HG02981 (cell line): ENCODE measurements at regions not wholly inside any gene's neighbourhood (a gene's known extent, or its start where the extent isn't known, plus 50 kb on each side); places are given as distances from the start of the nearest gene placed in this dataset.
"Not testable (repeated sequence)": the region's sequence is repeated elsewhere in the genome, so short reads cannot be mapped to it uniquely, and the experiment has no call there.

Source experiments
- ATAC-seq: cut with Tn5 transposase; IDR thresholded peaks from one replicate; pipeline ENCODE4 v1.9.1; 2021; ENCODE audit warnings: mild to moderate bottlenecking, moderate library complexity; ENCODE audit not compliant: unreplicated experiment

DNA sequence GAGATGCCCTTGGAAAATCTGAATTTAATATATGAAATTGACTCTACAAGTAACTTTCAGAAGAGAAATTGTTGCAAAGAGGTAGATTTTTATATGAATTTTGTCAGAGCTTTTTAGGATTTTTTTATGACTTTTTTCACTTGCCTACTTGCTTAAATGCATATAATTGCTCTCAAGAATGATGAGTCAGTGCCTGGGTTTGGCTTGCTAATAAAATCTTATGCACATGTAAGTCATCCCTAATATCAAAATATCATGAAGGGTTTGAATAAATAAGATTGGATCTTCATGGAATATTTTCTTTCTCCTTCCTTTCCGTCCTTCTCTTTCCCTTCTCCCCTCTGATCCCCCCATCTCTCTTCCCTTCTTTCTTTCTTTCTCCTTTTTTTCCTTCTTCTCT is 354.1 kb downstream of the TXNL1 start:
- ATAC-seq: no peak

DNA sequence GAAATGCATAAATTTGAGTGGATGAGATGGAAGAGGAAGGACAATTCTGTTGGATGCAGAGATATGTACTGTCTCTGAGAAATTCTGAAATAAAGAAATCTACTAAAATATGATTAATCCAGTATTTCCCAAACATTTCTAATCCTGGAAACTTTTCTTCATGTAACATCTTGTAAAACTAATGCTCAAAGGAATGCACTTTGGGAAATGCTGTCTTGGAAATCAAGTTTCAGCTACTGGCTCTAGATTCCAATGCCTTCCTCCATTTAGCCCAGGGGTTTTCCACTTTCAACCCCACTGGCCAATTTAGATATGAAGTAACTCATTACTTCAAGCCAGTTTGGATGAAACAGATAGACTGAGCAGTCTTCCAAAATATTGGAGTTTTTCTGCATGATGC is 355.1 kb downstream of the TXNL1 start:
- no peak for ATAC-seq

DNA sequence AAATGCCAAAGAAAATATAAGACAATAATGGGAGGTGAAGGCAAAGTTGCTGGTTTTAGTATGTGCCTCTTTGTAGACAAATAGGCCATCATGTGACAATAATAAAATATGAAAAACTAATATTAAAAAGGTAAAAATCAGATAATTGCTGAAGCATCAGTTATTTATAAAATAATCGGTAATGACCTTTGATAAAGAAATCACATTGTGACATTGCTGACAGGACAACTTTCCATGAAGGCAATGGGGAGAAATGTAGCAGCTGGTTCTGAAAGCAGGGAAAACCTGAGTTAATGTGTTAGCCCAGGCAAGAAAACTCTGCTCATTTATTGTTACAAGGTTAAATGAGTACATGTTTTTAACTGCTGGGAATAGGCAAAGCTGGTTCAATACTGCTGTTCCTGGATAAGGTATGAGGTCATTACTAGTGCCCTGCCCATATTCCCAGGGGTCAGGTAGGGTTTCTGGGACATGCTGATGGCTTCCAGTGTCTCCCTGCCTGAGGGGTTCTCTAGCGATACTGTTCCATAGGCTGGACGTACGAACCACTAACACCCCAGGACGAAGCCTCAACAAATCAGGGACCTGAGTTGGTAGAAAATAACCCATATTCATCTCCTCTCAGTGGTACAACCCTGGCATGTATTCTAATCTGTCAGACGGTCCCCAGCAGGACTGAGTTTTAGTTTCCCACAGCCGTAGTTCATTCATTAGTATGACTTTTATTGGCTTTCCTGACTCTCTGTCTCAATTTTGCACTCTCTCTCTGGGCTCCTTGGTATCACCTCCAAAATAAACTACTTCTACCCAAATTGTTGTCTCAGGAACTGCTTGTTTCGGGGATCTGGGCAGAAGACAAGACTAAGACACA is 355.9 kb downstream of the TXNL1 start:
- ATAC-seq: no peak

DNA sequence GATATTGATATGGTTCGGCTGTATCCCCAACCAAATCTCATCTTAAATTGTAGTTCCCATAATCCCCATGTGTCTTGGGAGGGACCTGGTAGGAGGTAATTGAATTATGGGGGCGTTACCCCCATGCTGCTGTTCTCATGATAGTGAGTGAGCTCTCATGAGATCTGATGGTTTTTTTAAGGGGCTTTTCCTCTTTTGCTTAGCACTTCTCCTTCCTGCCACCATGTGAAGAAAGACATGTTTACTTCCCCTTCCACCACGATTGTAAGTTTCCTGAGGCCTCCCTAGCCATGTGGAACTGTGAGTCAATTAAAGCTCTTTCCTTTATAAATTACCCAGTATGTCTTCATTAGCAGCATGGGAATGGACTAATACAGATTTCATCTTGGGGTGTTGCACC is 358.6 kb downstream of the TXNL1 start:
- ATAC-seq: not testable (repeated sequence)

DNA sequence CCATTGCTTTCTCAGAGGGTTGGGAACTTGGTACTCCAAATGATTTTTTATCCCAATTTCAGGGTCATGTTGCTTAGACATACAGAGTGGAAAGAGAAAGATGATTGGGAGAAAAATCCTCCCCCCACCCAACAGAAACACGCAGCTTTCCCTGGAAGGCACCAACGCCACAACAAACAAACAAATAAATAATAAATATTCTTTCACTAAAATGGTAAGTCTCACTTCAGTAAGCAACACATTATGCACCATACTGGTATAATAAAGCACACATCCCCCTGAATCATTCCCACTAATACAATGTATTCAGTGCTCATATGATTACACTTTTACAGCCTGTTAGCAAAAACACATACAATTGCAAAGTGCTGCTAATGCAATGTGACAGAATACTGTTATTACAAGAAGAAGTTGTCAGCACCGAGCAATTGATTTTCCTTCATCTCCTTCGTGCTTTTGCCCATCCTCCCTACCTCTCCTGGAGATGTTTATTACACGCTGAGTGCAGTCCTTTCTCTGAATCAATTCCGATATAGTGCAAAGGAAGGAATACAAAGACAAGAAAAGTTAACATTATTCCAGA is 359.9 kb downstream of the TXNL1 start:
- no peak for ATAC-seq

DNA sequence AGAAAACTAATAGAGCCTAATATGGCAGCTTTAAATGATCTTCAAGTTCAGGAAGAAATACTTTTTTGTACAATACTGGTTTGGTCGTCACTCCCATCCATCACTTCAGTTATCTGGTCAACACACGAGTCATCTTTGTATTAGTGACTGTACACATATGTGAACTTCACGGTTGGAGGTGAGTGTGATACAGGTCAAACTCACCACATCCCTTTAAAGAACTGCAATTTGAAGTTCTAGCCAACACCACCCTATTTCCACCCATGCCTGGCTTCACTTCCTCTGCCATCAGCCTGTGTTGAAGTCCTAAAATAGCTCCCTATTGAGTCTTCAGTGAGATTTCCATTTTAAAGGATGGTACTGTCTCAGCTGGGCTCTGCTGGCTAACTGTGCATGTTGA is 361.9 kb downstream of the TXNL1 start:
- ATAC-seq: no peak

DNA sequence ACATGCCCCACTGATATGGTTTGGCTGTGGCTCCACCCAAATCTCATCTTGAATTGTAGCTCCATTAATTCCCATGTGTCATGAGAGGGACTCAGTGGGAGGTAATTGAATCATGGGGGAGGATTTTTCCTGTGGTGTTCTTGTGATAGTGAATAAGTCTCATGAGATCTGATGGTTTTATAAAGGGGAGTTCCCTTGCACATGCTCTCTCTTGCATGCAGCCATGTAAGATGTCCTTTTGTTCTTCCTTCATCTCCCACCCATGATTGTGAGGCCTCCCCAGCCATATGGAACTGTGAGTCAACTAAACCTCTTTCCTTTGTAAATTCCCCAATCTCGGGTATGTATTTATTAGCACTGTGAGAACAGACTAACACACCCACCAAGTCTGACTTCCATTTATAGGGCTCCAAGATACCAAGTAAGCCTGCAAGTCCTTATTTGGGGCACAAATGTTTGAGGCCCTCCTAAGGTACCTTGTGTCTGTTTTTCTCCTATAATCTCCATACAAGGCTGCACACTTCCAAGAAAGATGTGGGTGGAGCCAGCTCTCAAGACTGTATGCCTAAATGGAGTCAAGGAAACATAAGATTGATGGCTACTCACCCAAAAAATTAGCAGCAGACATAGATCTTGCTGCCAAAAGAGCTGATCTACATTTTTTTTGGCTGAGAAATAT is 364.7 kb downstream of the TXNL1 start:
- no peak for ATAC-seq

DNA sequence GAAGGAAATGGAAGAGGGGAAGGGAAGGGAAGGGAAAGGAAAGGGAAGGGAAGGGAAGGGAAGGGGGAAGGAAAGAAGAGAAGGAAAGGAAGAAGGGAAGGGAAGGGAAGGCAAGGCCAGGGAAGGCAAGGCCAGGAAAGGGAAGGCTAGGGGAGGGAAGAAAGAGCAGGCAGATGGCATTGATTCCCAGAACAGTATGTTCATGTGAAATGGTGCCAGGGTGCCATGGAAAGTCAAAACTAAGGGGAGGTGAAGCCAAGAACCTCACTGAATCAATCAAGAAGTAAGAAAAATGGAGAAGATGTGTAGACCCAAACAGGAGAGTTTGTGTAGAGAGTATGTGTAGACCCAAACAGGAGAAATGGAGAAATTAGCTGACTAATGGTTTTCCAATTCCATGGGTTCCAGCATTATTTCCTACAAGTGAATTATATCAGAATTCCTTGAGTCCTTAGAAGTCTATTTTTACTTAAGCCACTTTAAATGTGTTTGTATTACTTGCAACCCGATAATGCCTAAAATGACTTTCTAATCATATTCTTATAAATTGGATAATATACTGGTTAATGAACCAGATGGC is 367.6 kb downstream of the TXNL1 start:
- no peak for ATAC-seq

DNA sequence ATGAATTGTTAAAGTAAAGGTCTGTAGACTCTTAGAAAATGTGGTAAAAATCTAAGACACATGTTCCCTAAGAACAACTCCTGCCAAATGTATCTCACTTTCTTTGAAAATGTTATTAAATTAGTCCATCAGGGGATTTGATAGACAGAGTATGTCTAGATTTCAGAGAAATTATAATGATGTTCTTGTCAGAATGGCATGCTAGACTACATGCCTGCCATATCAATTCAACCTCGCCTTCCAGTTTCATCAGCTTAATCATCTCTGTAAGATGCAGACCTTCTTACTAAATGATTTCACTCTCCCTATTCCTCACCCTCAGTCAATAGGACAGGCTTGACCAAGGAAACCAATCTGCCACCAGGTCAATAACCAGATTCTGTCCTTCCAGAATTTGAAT is 368.4 kb downstream of the TXNL1 start:
- no peak for ATAC-seq

DNA sequence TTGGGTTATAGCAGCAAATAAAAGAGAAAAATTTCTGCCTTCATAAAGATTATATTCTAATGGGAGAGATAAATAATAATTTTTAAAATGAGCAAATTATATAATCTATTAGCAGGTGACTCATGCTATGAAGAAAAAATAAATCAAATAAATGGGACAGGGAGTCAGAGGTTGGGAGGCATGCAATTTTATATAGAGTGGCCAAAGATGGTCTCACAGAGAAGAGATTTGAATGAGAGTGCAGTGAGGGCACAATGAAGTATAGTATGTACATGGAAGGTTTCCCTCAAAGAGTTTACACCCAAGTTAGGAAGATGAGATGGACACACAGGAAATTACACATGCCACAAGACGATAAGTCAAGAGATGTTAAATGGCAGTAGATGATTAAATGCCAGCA is 369.4 kb downstream of the TXNL1 start:
- ATAC-seq: no peak

DNA sequence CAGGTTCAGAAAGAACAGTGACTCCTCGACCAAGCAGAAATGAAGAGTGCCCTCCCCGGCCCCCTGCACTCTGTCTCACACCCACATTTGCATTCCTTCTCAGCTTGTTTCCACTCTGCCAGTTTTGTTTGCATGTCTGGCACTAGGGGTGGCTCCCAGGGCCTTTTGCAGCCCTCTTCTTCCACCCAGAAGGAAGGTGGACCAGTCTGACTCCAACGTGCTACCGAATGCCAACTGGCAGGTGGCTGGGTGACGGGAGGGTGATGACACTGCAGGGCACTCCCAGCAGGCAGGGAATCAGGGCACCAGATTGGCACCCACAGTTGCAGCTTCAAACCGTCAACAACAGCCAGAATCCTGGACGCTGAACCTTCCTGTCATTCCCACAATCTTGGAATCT is 371.1 kb downstream of the TXNL1 start:
- ATAC-seq: no peak

DNA sequence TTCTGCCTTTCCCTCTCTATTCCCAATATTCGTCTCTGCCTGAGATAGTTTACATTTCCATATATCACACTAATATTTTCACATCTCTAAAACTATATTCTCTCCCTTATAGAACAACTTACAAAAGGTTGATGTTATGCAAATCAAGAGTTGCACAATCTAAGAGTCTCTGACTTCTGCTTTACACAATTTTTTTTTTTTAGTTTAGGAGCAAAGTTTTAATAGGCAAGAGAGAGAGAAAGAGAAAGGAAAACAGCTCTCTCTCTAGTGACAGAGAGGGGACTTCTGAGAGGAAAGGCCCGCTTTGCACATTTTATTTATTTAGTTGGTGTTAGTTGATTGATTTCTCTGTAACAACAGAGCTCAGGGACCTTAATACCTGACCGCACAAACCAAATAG is 380.2 kb downstream of the TXNL1 start:
- no peak for ATAC-seq

DNA sequence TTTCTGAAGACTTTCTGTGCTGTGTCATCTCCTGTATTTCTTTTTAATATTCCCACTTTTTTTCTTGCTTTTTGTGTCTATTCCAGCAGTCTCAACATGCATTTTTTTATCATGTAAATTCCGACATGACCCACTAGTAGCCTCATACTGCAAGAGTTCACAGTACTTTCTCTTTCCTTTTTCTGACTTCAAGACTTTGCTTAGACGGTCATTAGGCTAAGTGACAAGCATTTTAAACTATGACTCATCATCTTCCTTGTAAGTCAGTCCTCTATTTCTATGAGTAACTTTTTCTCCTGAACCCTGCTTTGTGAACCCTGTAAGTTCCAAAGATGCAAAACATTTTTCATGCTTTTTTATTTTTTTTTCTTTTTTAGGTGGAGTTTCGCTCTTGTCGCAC is 381.2 kb downstream of the TXNL1 start:
- ATAC-seq: no peak

DNA sequence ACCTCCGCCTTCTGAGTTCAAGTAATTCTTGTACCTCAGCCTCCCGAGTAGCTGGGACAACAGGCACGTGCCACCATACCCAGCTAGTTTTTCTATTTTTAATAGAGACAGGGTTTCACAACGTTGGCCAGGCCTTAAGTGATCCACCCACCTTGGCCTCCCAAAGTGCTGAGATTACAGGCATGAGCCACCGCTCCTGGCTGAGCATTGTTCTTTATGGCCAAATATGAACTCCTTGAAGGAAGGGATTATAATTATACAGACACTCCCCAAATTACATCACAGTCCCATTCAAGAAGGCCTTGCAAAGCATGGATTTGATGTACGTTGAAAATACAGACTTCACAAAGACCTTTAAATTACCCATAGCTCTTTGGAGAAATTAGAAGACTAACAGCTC is 381.7 kb downstream of the TXNL1 start:
- no peak for ATAC-seq

DNA sequence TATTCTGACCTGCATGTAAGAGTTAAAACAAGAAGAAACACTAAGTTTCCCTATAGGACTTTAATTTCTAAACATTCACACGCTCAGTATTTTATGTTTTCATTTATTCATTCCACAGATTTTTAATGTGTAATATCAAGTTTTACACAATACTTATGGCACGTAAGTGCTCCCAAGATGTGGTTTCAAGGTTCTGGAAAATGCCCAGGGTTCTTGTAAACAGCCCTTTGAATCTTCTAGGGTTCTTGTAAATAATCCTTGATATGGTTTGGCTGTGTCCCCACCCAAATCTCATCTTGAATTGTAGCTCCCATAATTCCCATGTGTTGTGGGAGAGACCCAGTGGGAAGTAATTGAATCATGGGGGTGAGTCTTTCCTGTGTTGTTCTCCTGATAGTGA is 383.0 kb downstream of the TXNL1 start:
- no peak for ATAC-seq

DNA sequence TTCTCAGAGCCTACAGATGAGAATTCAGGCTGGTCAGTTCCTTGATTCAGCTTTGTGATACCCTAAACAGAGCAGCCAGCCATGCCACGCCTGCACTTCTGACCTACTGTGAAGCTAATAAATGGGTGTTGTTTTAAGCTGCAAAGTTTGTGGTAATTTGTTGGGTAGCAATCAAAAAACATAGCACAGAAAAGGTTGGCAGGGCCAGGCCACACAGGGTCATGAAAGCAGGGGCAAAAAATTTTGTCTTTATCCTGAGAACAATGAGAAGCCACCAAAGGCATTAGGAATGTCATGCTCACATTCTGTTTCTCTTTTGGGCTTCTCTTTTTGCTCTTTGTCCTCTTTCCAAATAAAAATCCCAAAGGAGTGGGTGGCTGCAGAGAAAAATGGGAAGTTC is 385.9 kb downstream of the TXNL1 start:
- no peak for ATAC-seq

DNA sequence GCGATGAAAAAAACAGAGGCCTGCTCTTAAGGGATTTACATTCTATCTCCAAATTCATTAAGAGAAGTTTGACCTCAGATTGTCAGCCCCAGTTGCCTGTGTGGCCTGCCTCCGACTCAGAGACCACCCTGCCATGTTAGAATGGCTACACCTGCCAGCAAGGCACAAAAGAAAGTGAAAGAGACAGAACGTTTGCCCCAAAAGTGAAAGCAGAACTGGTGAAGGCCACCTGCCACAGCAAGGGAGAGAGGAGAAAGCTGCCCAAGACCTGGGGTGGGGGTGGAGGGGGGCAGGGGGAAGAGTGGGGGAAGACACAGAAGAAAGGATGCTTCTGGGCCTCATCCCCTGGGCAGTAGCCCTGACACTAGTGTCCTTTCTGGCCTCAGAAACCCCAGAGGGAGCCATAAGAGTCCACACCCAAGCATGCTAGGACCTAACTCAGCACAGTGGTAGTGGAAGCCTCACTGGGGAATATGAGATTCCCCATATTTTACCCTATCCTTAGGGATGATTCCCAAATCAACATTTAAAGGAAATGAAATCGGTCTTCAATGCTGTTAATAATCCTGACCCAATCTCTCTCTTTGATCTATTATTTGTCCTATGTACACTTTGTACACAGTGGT is 389.7 kb downstream of the TXNL1 start:
- peak; percentile 97 for ATAC-seq

DNA sequence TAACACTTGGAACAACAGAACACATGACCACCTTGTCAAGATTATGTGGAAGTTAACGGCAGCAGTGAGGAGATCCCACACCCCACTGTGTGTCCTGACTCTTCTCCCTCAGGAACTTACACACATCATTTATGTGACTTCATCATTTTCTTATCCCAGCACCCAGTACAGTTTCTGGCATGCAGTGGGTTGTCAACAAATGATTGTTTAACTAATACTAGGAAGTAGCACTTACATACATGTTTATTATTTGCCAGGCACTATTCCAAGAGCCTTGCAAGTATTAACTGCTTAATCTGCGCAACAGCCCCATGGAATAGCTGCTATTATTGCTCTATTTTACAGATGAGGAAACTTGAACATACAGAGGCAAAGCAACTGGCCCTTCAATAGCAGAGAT is 391.5 kb downstream of the TXNL1 start:
- no peak for ATAC-seq

DNA sequence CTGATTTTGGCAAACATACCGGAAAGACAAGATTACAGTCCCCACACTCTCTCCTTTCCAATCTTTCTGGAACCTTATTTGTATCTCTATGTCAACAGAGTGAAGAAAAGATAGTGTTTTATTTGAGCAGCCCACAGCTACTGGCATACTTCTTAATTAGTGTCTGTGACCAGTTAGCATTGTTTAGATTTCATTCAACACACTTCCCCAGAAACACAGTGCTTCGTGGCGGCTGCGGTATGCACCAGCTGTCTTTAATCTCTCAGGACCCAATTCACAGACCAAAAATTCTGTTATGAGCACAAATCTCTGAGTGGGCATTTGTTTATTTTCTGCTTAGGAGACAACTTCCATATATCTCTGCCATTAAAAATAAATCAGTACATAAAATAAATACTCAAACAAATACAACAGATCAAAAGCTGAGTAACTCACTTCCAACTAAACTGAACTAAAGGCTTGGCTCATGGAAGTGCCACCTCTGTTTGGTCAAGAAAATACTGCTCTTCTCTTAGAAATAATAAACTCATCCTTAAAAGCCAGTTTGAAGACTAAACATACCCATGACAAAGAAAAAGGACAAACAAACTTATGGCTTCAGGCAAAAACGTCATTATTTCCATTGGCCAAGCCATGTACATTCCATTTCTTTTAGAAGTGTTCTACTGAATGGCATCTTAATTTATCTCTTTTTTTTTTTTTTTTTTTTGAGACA is 392.4 kb downstream of the TXNL1 start:
- ATAC-seq: no peak

DNA sequence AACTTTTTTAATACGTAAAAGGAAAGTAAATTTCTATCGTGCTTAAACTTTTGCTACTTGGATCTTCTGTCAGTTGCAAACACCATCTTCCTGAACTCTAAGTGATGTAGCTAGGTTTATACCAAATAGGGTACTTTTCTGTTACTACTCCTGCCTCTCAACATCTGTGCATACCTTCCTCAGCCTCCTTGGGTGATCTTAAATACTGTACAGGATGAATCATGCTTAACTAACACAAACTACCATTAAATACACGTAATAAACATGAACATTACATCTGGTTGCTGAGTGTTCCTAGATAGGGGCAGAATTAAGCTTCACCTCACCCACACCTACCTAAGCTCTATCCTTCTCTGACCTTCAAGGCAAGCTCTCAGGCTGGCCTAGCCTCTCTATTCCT is 398.0 kb downstream of the TXNL1 start:
- no peak for ATAC-seq

DNA sequence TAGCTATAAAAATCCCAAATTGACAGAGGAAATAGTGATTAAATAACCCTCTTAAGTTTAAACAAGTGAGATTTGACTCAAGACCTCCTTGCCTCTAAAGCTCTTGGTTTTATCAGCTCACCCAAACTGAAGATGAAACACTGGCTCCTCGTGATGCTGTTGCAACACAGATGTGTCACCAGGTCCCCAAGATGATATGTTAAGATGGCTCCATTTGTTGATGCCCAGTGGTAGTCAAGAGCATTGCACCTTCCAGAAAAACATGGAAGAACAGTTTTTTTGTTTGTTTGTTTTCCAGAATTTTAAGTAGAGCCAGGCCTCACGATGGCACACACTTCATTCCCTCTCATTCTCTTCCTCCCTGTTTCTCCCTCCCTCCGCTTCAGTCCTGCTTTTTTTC is 399.8 kb downstream of the TXNL1 start:
- no peak for ATAC-seq
